Panc1 (cell line): ENCODE measurements at regions not wholly inside any gene's neighbourhood (a gene's known extent, or its start where the extent isn't known, plus 50 kb on each side); places are given as distances from the start of the nearest gene placed in this dataset.

Source experiments
- ATAC-seq: fragments of 200-7000 bp; cut with Tn5 transposase; 2 replicates; pipeline ENCODE4 v1.9.1; 2020; ENCODE audit warnings: mild to moderate bottlenecking, moderate library complexity
- BruUV-seq: library from RNA; stranded (reverse); fragments of 400-500 nt; replicated peaks from 2 replicates; lab custom pipeline; 2021; lab: Mats Ljungman, UMichigan
- CTCF ChIA-PET: fragments of 300-600 bp; sonication (Branson Sonifier 250); formaldehyde crosslinking; loops from one replicate; lab custom pipeline; 2022; ENCODE audit warnings: antibody characterized with exemption; lab: Charles Lee
- POLR2A ChIA-PET: fragments of 300-600 bp; sonication (Branson Sonifier 250); formaldehyde crosslinking; loops from one replicate; lab custom pipeline; 2022; ENCODE audit warnings: antibody characterized with exemption; lab: Charles Lee
- DNase-seq: peaks from one replicate; pipeline ENCODE4 v3.0.0-alpha.2; 2010; ENCODE audit warnings: low read depth, low spot score
- H3K27ac ChIP-seq: 2 replicates; pipeline ENCODE4 v1.5.1; 2011; ENCODE audit warnings: mild to moderate bottlenecking, low read length, inconsistent platforms
- H3K27me3 ChIP-seq: fragments of 200-500 bp; sonication (Bioruptor generic); 2 replicates; pipeline ENCODE4 v1.6.0; 2014; ENCODE audit warnings: low read length, inconsistent platforms; ENCODE audit not compliant: control insufficient read depth, insufficient read depth
- H3K36me3 ChIP-seq: fragments of 200-500 bp; sonication (Bioruptor generic); 2 replicates; pipeline ENCODE4 v1.5.1; 2014; ENCODE audit warnings: inconsistent platforms, mild to moderate bottlenecking, low read length, moderate library complexity; ENCODE audit not compliant: control insufficient read depth, insufficient read depth
- H3K4me1 ChIP-seq: 2 replicates; pipeline ENCODE4 v1.5.1; 2011; ENCODE audit warnings: inconsistent platforms, mild to moderate bottlenecking, low read length, moderate library complexity; ENCODE audit not compliant: control insufficient read depth, insufficient read depth
- H3K4me3 ChIP-seq, 2 experiments: 2 replicates each; pipeline ENCODE4 v1.5.1; 2011 to 2012; ENCODE audit warnings: low read depth in 2 of 2, low read length in 2 of 2, mild to moderate bottlenecking in 2 of 2, inconsistent platforms in 1 of 2, moderate library complexity in 1 of 2
- H3K9me3 ChIP-seq: fragments of 200-500 bp; sonication (Bioruptor generic); 2 replicates; pipeline ENCODE4 v1.5.1; 2014; ENCODE audit warnings: low read depth, mild to moderate bottlenecking, inconsistent platforms, low read length, moderate library complexity; ENCODE audit not compliant: control insufficient read depth, insufficient read depth
- CTCF ChIP-seq: fragments of 450-650 bp; IDR thresholded peaks from 2 replicates; pipeline ENCODE4 v1.5.1; 2017; ENCODE audit warnings: mild to moderate bottlenecking
- POLR2AphosphoS5 ChIP-seq: IDR thresholded peaks from 2 replicates; pipeline ENCODE4 v1.6.1; 2012; ENCODE audit warnings: mild to moderate bottlenecking, low read depth, low read length, moderate library complexity
- REST ChIP-seq, 2 experiments: IDR thresholded peaks; 2 replicates each; pipeline ENCODE4 v1.6.1; 2011 to 2012; ENCODE audit warnings: low read depth in 2 of 2, control low read depth in 1 of 2, low read length in 1 of 2, mild to moderate bottlenecking in 1 of 2, moderate library complexity in 1 of 2; ENCODE audit not compliant: insufficient read depth in 1 of 2
- SIN3A ChIP-seq: IDR thresholded peaks from 2 replicates; pipeline ENCODE4 v1.6.1; 2012; ENCODE audit warnings: low read depth, mild to moderate bottlenecking, low read length, moderate library complexity, borderline replicate concordance; ENCODE audit not compliant: insufficient read depth
- TCF7L2 ChIP-seq: IDR thresholded peaks from 2 replicates; pipeline ENCODE4 v1.6.1; 2011; ENCODE audit warnings: mild to moderate bottlenecking, low read depth, low read length, inconsistent platforms
- in situ Hi-C: cut with HindIII; loops from 2 replicates; pipeline ENCODE4 v1.10.0; 2016; ENCODE audit warnings: low sequenced_read_pairs, low pct_unique_long_range_greater_than_20kb
- intact Hi-C: fragments of 100-400 bp; cut with micrococcal nuclease; formaldehyde crosslinking; loops from one replicate; pipeline ENCODE4 v1.10.0; 2022; ENCODE audit not compliant: unreplicated experiment

GRCh38 chr18:39487932-39488331, 1922.3 kb upstream of the CELF4 start:
- ATAC-seq (no peak), DNase-seq (no peak)
- ChIA-PET POLR2A (no interaction called here), CTCF (no interaction called here)
- TF ChIP-seq TCF7L2, result no peak
- TF ChIP-seq REST (IDR thresholded peaks at IDR 0.05; ENCODE audit: insufficient read depth in 1 of 2, low read depth in 2 of 2, low read length in 1 of 2), result no peak
- TF ChIP-seq CTCF, result no peak
- no peak for TF ChIP-seq POLR2AphosphoS5
- TF ChIP-seq SIN3A, result no peak
- no peaks in the 10 kb centered on the region for H3K36me3 ChIP-seq
- H3K27ac ChIP-seq, result no peak overlapping the region
- intact Hi-C loops (no loop called here), in situ Hi-C loops (no loop called here)
- no peaks in the 10 kb centered on the region for H3K27me3 ChIP-seq
- no TSS peak for BruUV-seq
- H3K4me3 ChIP-seq, result no peak overlapping the region
- H3K4me1 ChIP-seq, result no peaks in the 10 kb centered on the region
- H3K9me3 ChIP-seq, result no peaks in the 10 kb centered on the region

GRCh38 chr18:39486268-39486667, 1920.7 kb upstream of the CELF4 start:
- no peaks in the 10 kb centered on the region for H3K4me1 ChIP-seq
- no peak overlapping the region for H3K27ac ChIP-seq
- CTCF ChIA-PET, result no interaction called here
- in situ Hi-C loops (no loop called here), intact Hi-C loops (no loop called here)
- H3K27me3 ChIP-seq, result no peaks in the 10 kb centered on the region
- POLR2A ChIA-PET, result no interaction called here
- DNase-seq (no peak), ATAC-seq (no peak)
- no peaks in the 10 kb centered on the region for H3K9me3 ChIP-seq
- H3K4me3 ChIP-seq, result no peak overlapping the region
- BruUV-seq, result no TSS peak
- TF ChIP-seq SIN3A, result no peak
- TF ChIP-seq POLR2AphosphoS5, result no peak
- no peak for TF ChIP-seq CTCF
- TF ChIP-seq TCF7L2, result no peak
- TF ChIP-seq REST (IDR thresholded peaks at IDR 0.05; ENCODE audit: insufficient read depth in 1 of 2, low read depth in 2 of 2, low read length in 1 of 2), result no peak
- no peaks in the 10 kb centered on the region for H3K36me3 ChIP-seq
